WTC11 (cell line): ENCODE measurements at regions not wholly inside any gene's neighbourhood (a gene's known extent, or its start where the extent isn't known, plus 50 kb on each side); places are given as distances from the start of the nearest gene placed in this dataset.

ENCODE experiments used
- ATAC-seq: fragments of 200-7000 bp; cut with Tn5 transposase; 2 replicates; pipeline ENCODE4 v1.10.0; 2021; ENCODE audit warnings: mild to moderate bottlenecking, moderate library complexity
- CTCF ChIA-PET: fragments of 300-600 bp; sonication (Branson Sonifier 250); formaldehyde crosslinking; loops from one replicate; lab custom pipeline; 2021; ENCODE audit warnings: antibody characterized with exemption; lab: Charles Lee
- POLR2A ChIA-PET: fragments of 350-600 bp; sonication (Branson Sonifier 250); formaldehyde crosslinking; loops from one replicate; lab custom pipeline; 2021; ENCODE audit warnings: antibody characterized with exemption; lab: Charles Lee
- DNase-seq: peaks from one replicate; pipeline ENCODE4 v3.0.0; 2021; ENCODE audit warnings: low spot score
- H3K27ac Mint-ChIP-seq: 2 replicates; pipeline ENCODE4 v1.8.0; 2021; ENCODE audit warnings: mixed read lengths
- H3K27me3 Mint-ChIP-seq: 2 replicates; pipeline ENCODE4 v1.8.0; 2021; ENCODE audit warnings: low read depth, mild to moderate bottlenecking, moderate library complexity, mixed read lengths
- H3K36me3 Mint-ChIP-seq: 2 replicates; pipeline ENCODE4 v1.8.0; 2021; ENCODE audit warnings: mixed read lengths
- H3K4me1 Mint-ChIP-seq: 2 replicates; pipeline ENCODE4 v1.8.0; 2022; ENCODE audit warnings: mixed read lengths
- H3K4me3 Mint-ChIP-seq: 2 replicates; pipeline ENCODE4 v1.8.0; 2021; ENCODE audit warnings: mild to moderate bottlenecking, moderate library complexity, mixed read lengths
- H3K9me3 Mint-ChIP-seq: 2 replicates; pipeline ENCODE4 v1.8.0; 2021; ENCODE audit warnings: mixed read lengths
- ELF4 ChIP-seq: sonication (generic); formaldehyde crosslinking; IDR thresholded peaks from 2 replicates; pipeline ENCODE4 v1.8.1; 2022; ENCODE audit warnings: low read depth, mild to moderate bottlenecking, moderate library complexity, missing genetic modification reagents
- EMX1 ChIP-seq: fragments of 250-450 bp; sonication (Bioruptor Pico); IDR thresholded peaks from 2 replicates; pipeline ENCODE4 v1.8.0; 2021; ENCODE audit warnings: mild to moderate bottlenecking
- ESRRA ChIP-seq: sonication (generic); formaldehyde crosslinking; IDR thresholded peaks from 2 replicates; pipeline ENCODE4 v1.8.1; 2022; ENCODE audit warnings: mild to moderate bottlenecking, missing genetic modification reagents, borderline replicate concordance
- FOXJ3 ChIP-seq: sonication (generic); formaldehyde crosslinking; IDR thresholded peaks from 2 replicates; pipeline ENCODE4 v1.9.0; 2021; ENCODE audit warnings: missing genetic modification reagents, mild to moderate bottlenecking, borderline replicate concordance
- FOXK1 ChIP-seq: sonication (generic); formaldehyde crosslinking; IDR thresholded peaks from 2 replicates; pipeline ENCODE4 v1.8.0; 2022; ENCODE audit warnings: mild to moderate bottlenecking, moderate library complexity, missing genetic modification reagents
- FOXP4 ChIP-seq: sonication (generic); formaldehyde crosslinking; IDR thresholded peaks from 2 replicates; pipeline ENCODE4 v1.8.0; 2022; ENCODE audit warnings: mild to moderate bottlenecking, missing genetic modification reagents
- GRHL2 ChIP-seq: fragments of 250-450 bp; sonication (Bioruptor Pico); IDR thresholded peaks from 2 replicates; pipeline ENCODE4 v1.8.0; 2022; ENCODE audit warnings: mild to moderate bottlenecking, moderate library complexity; ENCODE audit not compliant: insufficient replicate concordance, severe bottlenecking
- HMGA2 ChIP-seq: fragments of 250-450 bp; sonication (Bioruptor Pico); IDR thresholded peaks from 2 replicates; pipeline ENCODE4 v1.4.0; 2021; ENCODE audit warnings: mild to moderate bottlenecking, moderate library complexity
- IRF1 ChIP-seq: sonication (generic); formaldehyde crosslinking; IDR thresholded peaks from 2 replicates; pipeline ENCODE4 v1.8.0; 2023; ENCODE audit warnings: missing genetic modification reagents
- IRF2 ChIP-seq: sonication (generic); formaldehyde crosslinking; IDR thresholded peaks from 2 replicates; pipeline ENCODE4 v1.8.0; 2022; ENCODE audit warnings: low read depth, missing genetic modification reagents, borderline replicate concordance
- JAZF1 ChIP-seq: fragments of 250-450 bp; sonication (Bioruptor Pico); IDR thresholded peaks from 2 replicates; pipeline ENCODE4 v1.9.0; 2021; ENCODE audit warnings: moderate library complexity, mild to moderate bottlenecking, inconsistent platforms
- MAX ChIP-seq: sonication (generic); formaldehyde crosslinking; IDR thresholded peaks from 2 replicates; pipeline ENCODE4 v1.8.0; 2022; ENCODE audit warnings: mild to moderate bottlenecking, missing genetic modification reagents
- NFE2L1 ChIP-seq: sonication (generic); formaldehyde crosslinking; IDR thresholded peaks from 2 replicates; pipeline ENCODE4 v1.8.1; 2023; ENCODE audit warnings: missing genetic modification reagents
- NFYB ChIP-seq: sonication (generic); formaldehyde crosslinking; conservative IDR thresholded peaks from 2 replicates; pipeline ENCODE4 v1.8.0; 2022; ENCODE audit warnings: low read depth, missing genetic modification reagents
- NR1H2 ChIP-seq: sonication (generic); formaldehyde crosslinking; IDR thresholded peaks from 2 replicates; pipeline ENCODE4 v1.9.0; 2021; ENCODE audit warnings: mild to moderate bottlenecking, moderate library complexity, missing genetic modification reagents
- NR2C2 ChIP-seq: sonication (generic); formaldehyde crosslinking; IDR thresholded peaks from 2 replicates; pipeline ENCODE4 v1.8.0; 2022; ENCODE audit warnings: mild to moderate bottlenecking, missing genetic modification reagents
- SMAD3 ChIP-seq: sonication (generic); formaldehyde crosslinking; IDR thresholded peaks from 2 replicates; pipeline ENCODE4 v1.8.0; 2022; ENCODE audit warnings: missing genetic modification reagents, mild to moderate bottlenecking, borderline replicate concordance
- SOX15 ChIP-seq: fragments of 250-450 bp; sonication (Bioruptor Pico); IDR thresholded peaks from 2 replicates; pipeline ENCODE4 v1.9.0; 2021; ENCODE audit warnings: mild to moderate bottlenecking
- TEAD4 ChIP-seq: sonication (generic); formaldehyde crosslinking; IDR thresholded peaks from 2 replicates; pipeline ENCODE4 v1.8.0; 2022; ENCODE audit warnings: mild to moderate bottlenecking, missing genetic modification reagents
- ZBTB21 ChIP-seq: sonication (generic); formaldehyde crosslinking; IDR thresholded peaks from 2 replicates; pipeline ENCODE4 v1.8.1; 2023; ENCODE audit warnings: mild to moderate bottlenecking, missing genetic modification reagents, borderline replicate concordance
- ZNF138 ChIP-seq: sonication (generic); formaldehyde crosslinking; conservative IDR thresholded peaks from 2 replicates; pipeline ENCODE4 v1.8.1; 2022; ENCODE audit warnings: mild to moderate bottlenecking, moderate library complexity, missing genetic modification reagents
- ZNF232 ChIP-seq: sonication (generic); formaldehyde crosslinking; IDR thresholded peaks from 2 replicates; pipeline ENCODE4 v1.8.0; 2022; ENCODE audit warnings: mild to moderate bottlenecking, missing genetic modification reagents
- ZNF671 ChIP-seq: fragments of 250-450 bp; sonication (Bioruptor Pico); IDR thresholded peaks from 2 replicates; pipeline ENCODE4 v1.8.0; 2021; ENCODE audit warnings: mild to moderate bottlenecking
- TF ChIP-seq, protein P1 (sequence below): fragments of 250-450 bp; sonication (Bioruptor Pico); IDR thresholded peaks from 2 replicates; pipeline ENCODE4 v1.9.0; 2021; ENCODE audit warnings: mild to moderate bottlenecking
- TF ChIP-seq, protein P2 (sequence below): sonication (generic); formaldehyde crosslinking; IDR thresholded peaks from 2 replicates; pipeline ENCODE4 v1.8.1; 2023; ENCODE audit warnings: mild to moderate bottlenecking, missing genetic modification reagents
- TF ChIP-seq, protein P3 (sequence below): sonication (generic); formaldehyde crosslinking; IDR thresholded peaks from 2 replicates; pipeline ENCODE4 v1.8.0; 2022; ENCODE audit warnings: mild to moderate bottlenecking, missing genetic modification reagents
- TF ChIP-seq, protein P4 (sequence below): sonication (generic); formaldehyde crosslinking; IDR thresholded peaks from 2 replicates; pipeline ENCODE4 v1.8.1; 2023; ENCODE audit warnings: mild to moderate bottlenecking, missing genetic modification reagents, moderate library complexity
- TF ChIP-seq, protein P5 (sequence below): fragments of 250-450 bp; sonication (Bioruptor Pico); conservative IDR thresholded peaks from 2 replicates; pipeline ENCODE4 v1.9.0; 2021; ENCODE audit warnings: mild to moderate bottlenecking

GRCh38 chr4:136424052-136424451 lies 1108.2 kb downstream of the PCDH18 start:
- ChIA-PET CTCF (no interaction called here), POLR2A (no interaction called here)
- no peaks in the 10 kb centered on the region for H3K36me3 Mint-ChIP-seq
- peaks cover 10% of the 10 kb centered on the region; the same call in 1 of the 2 replicates for H3K27me3 Mint-ChIP-seq
- TF ChIP-seq JAZF1 (CRISPR knock-in tag): no peak
- TF ChIP-seq, protein P1, sequence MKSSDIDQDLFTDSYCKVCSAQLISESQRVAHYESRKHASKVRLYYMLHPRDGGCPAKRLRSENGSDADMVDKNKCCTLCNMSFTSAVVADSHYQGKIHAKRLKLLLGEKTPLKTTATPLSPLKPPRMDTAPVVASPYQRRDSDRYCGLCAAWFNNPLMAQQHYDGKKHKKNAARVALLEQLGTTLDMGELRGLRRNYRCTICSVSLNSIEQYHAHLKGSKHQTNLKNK (CRISPR knock-in tag): no peak
- TF ChIP-seq ESRRA (CRISPR knock-in tag): no peak
- TF ChIP-seq, protein P2, sequence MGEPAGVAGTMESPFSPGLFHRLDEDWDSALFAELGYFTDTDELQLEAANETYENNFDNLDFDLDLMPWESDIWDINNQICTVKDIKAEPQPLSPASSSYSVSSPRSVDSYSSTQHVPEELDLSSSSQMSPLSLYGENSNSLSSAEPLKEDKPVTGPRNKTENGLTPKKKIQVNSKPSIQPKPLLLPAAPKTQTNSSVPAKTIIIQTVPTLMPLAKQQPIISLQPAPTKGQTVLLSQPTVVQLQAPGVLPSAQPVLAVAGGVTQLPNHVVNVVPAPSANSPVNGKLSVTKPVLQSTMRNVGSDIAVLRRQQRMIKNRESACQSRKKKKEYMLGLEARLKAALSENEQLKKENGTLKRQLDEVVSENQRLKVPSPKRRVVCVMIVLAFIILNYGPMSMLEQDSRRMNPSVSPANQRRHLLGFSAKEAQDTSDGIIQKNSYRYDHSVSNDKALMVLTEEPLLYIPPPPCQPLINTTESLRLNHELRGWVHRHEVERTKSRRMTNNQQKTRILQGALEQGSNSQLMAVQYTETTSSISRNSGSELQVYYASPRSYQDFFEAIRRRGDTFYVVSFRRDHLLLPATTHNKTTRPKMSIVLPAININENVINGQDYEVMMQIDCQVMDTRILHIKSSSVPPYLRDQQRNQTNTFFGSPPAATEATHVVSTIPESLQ (CRISPR knock-in tag): no peak
- no peak for TF ChIP-seq SOX15 (CRISPR knock-in tag)
- no peak for TF ChIP-seq HMGA2 (CRISPR knock-in tag)
- TF ChIP-seq, protein P3, sequence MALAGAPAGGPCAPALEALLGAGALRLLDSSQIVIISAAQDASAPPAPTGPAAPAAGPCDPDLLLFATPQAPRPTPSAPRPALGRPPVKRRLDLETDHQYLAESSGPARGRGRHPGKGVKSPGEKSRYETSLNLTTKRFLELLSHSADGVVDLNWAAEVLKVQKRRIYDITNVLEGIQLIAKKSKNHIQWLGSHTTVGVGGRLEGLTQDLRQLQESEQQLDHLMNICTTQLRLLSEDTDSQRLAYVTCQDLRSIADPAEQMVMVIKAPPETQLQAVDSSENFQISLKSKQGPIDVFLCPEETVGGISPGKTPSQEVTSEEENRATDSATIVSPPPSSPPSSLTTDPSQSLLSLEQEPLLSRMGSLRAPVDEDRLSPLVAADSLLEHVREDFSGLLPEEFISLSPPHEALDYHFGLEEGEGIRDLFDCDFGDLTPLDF (CRISPR knock-in tag): no peak
- TF ChIP-seq FOXK1 (CRISPR knock-in tag): no peak
- no peak for TF ChIP-seq FOXP4
- no peak for TF ChIP-seq FOXJ3
- no peak for TF ChIP-seq ZNF671 (CRISPR knock-in tag)
- no peak for TF ChIP-seq IRF1 (CRISPR knock-in tag)
- no peak for TF ChIP-seq ZBTB21 (CRISPR knock-in tag)
- no peak for TF ChIP-seq NR2C2
- no peak for TF ChIP-seq NFYB
- TF ChIP-seq TEAD4 (CRISPR knock-in tag): no peak
- no peak for TF ChIP-seq GRHL2 (CRISPR knock-in tag)
- no peak for TF ChIP-seq IRF2 (CRISPR knock-in tag)
- DNase-seq (no peak), ATAC-seq (no peak)
- no peak overlapping the region for H3K27ac Mint-ChIP-seq
- H3K9me3 Mint-ChIP-seq: no peaks in the 10 kb centered on the region
- no peak overlapping the region for H3K4me3 Mint-ChIP-seq
- no peaks in the 10 kb centered on the region for H3K4me1 Mint-ChIP-seq

- ATAC-seq (no peak), DNase-seq (no peak)
- Mint-ChIP-seq H3K27me3 (no peaks in the 10 kb centered on the region), H3K9me3 (no peaks in the 10 kb centered on the region), H3K4me1 (no peaks in the 10 kb centered on the region), H3K4me3 (no peak overlapping the region), H3K27ac (no peak overlapping the region), H3K36me3 (no peaks in the 10 kb centered on the region)
- POLR2A ChIA-PET: no interaction called here
- CTCF ChIA-PET: no interaction called here
- TF ChIP-seq ELF4 (no peak), ZBTB21 (CRISPR knock-in tag) (no peak), SMAD3 (CRISPR knock-in tag) (no peak), TEAD4 (CRISPR knock-in tag) (no peak), ZNF232 (CRISPR knock-in tag) (no peak), ZNF138 (no peak), EMX1 (CRISPR knock-in tag) (no peak), NFE2L1 (no peak), IRF1 (CRISPR knock-in tag) (no peak), NR1H2 (no peak), MAX (CRISPR knock-in tag) (no peak)
- TF ChIP-seq, protein P4, sequence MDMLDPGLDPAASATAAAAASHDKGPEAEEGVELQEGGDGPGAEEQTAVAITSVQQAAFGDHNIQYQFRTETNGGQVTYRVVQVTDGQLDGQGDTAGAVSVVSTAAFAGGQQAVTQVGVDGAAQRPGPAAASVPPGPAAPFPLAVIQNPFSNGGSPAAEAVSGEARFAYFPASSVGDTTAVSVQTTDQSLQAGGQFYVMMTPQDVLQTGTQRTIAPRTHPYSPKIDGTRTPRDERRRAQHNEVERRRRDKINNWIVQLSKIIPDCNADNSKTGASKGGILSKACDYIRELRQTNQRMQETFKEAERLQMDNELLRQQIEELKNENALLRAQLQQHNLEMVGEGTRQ: no peak
- TF ChIP-seq, protein P5, sequence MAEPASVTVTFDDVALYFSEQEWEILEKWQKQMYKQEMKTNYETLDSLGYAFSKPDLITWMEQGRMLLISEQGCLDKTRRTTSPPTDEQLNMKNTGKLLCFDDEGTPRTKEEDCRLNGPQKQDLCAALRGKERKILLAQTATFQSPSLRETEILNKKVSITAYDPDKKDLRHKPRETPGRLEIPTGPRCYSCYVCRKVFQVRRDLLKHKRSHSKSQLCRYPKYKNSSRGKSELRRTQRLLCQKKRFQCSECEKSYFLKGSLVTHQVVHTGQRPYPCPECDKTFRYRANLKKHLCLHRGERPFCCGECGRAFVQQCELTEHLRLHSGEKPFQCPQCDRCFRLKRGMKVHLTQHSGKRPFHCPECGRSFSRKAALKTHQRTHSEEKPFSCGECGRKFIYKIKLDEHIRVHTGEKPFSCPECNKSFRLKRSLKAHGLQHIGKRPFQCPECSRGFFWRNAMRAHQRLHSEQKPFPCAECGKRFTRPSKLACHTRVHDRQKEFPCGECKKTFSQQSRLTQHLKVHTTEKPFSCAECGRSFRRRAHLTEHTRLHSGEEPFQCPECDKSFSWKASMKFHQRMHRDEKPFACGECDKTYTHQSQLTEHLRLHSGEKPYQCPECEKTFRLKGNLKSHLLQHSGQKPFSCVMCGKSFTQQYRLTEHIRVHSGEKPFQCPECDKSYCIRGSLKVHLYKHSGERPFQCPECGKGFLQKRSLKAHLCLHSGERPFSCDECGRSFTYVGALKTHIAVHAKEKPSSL (CRISPR knock-in tag): no peak
Observed at GRCh38 chr4:136414981-136415380, 1117.3 kb downstream of the PCDH18 start.
